GM12873 (cell line): ENCODE measurements at regions not wholly inside any gene's neighbourhood (a gene's known extent, or its start where the extent isn't known, plus 50 kb on each side); places are given as distances from the start of the nearest gene placed in this dataset.

Experiments used
- TF ChIP-seq, protein P1 (sequence below): IDR thresholded peaks from 2 replicates; pipeline ENCODE4 v1.5.1; 2012; ENCODE audit warnings: low read depth, mild to moderate bottlenecking, moderate library complexity, low read length, control low read depth; ENCODE audit not compliant: insufficient read depth; ENCODE audit errors: missing control alignments

DNA sequence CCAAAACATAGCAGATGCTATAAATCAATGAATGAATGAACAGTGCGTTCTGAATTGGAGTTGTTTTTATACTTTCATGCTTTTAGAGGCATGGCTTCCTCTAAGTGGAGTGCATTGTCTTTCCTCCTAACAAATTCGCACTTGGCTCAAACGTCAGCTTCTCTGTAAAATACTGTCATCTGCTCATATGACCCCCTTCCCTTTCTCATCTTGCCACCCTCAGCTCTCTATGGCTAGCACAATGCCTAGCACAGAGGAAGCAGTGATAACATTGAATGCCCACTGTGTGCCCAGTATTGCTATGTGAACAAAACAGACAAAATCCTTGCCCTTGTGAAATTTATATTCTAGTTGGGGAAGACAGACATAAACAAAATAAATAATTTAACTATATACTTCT, 258.8 kb downstream of the MREG start:
- TF ChIP-seq, protein P1, sequence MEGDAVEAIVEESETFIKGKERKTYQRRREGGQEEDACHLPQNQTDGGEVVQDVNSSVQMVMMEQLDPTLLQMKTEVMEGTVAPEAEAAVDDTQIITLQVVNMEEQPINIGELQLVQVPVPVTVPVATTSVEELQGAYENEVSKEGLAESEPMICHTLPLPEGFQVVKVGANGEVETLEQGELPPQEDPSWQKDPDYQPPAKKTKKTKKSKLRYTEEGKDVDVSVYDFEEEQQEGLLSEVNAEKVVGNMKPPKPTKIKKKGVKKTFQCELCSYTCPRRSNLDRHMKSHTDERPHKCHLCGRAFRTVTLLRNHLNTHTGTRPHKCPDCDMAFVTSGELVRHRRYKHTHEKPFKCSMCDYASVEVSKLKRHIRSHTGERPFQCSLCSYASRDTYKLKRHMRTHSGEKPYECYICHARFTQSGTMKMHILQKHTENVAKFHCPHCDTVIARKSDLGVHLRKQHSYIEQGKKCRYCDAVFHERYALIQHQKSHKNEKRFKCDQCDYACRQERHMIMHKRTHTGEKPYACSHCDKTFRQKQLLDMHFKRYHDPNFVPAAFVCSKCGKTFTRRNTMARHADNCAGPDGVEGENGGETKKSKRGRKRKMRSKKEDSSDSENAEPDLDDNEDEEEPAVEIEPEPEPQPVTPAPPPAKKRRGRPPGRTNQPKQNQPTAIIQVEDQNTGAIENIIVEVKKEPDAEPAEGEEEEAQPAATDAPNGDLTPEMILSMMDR, result no peak

DNA sequence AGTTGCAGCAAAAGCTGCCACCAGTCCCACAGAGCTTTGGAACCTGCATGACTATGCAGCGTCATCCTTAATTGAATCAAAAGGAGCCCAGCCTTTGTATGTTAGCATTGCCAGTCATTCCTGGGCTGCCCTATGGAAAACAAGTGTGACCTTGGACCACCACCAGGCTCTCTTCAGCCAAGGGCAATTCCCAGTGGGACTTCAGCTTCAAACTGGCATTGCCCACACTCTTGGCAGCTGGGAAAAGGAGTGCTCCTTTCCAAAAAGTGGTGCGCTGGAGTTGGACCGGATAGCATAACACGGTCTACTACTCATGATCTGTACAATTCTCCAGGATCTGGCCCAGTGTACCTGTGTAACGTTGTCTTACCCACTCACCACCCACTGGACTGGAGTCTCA, 259.5 kb downstream of the MREG start:
- TF ChIP-seq, protein P1, result no peak

DNA sequence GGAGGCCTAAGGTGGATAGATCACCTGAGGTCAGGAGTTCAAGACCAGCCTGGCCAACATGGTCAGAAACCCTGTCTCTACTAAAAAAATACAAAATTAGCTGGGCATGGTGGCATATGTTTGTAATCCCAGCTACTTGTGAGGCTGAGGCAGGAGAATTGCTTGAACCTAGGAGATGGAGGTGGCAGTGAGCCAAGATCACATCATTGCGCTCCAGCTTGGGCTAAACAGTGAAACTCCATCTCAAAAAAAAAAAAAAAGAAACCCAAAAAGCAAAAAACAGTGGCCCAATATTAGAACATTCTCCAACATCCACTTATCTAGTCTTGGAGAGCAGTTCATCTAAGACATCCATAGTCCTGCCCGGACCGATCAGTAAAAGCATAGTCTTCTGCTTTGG, 260.4 kb downstream of the MREG start:
- TF ChIP-seq, protein P1, result no peak

DNA sequence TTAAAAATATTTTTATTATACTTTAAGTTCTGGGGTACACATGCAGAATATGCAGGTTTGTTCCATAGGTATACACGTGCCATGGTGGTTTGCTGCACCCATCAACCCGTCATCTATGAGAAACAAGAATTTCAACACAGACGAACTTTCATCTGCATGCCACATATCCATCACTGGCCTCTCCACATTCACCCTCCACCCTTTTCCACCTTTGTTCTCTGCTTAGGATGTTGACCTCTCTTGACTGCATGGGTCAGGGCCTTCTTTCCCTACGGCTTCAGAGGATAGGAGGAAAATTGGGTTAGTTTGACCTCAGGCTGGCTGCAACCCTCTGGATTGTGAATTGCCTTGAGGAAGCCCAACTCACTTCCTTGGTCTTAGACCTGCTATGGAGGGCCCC, 260.9 kb downstream of the MREG start:
- TF ChIP-seq, protein P1, result no peak

DNA sequence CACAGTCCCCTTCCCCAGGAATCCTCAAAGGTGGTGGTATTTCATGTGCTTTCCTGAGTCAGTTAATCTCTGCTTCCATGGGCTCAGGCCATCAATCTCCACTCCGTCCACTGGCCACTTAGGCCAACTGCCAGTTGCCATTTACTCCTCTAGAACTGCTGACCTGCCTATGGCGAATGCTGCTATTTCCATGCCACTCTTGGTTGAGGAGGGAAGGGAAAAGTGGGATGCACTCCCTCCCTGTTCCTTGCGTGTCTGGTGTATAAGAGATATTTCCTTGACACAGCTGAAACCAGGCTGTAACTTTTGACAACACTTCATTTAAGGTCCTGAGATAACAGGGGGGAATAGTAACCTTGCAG, 261.5 kb downstream of the MREG start:
- TF ChIP-seq, protein P1, result no peak

DNA sequence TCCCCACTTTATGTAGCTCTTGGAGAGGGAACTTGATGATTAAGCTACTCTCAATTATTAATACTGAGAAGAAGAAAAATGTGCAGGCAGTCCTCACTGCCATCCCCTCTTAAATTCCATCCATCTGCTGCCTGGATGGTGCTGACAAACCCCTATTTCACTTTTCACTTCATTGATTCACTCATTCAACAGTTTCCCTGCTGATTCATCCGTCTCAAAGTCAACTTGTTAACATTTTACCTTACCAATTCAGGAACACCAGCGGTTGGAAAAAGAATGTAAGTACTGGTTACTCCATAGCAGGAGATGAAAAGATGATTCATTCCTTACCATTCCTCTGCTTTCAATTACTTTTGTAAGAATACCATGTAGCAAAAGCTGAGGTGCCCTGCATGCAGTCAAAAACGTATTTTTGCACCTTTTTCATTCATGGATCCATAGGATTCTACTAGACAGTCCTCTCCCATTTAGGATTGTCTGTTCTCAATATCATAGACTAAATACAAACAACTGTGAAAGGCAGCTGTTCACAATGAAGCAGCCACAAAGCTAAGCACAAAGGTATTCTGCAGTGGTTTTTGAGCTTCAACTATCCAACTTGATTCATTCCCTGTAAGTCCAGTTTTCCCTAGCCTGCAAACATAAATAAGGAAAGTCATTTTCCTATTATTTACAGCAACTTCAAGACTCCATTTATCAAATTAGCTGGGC, 262.0 kb downstream of the MREG start:
- TF ChIP-seq, protein P1, result no peak

DNA sequence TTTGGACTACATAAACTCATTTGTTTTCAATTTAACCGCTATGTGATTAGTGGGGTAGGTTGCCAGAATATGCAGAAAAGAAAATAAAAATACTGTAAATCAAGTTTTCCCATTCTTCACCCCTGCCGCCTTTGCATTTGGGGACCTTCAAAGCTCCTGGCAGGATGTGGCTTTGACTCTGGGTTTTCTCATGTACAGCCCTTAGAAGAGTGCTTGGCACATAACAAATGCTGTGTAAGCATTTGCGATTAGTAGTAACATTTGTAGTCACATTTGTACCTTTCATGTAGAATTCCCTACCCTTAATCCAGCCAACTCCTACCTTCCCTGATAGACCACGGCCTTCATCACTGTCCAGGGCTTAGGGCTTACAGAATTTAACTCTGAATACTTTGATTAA, 262.6 kb downstream of the MREG start:
- TF ChIP-seq, protein P1, result no peak
